NCI-H524 treated with DMSO at 0.1 percent for 48 hours (cell line): ENCODE measurements at regions not wholly inside any gene's neighbourhood (a gene's known extent, or its start where the extent isn't known, plus 50 kb on each side); places are given as distances from the start of the nearest gene placed in this dataset.

ENCODE experiments used
- DNase-seq: peaks from one replicate; lab custom pipeline; 2025; lab: John Stamatoyannopoulos, UW

DNA sequence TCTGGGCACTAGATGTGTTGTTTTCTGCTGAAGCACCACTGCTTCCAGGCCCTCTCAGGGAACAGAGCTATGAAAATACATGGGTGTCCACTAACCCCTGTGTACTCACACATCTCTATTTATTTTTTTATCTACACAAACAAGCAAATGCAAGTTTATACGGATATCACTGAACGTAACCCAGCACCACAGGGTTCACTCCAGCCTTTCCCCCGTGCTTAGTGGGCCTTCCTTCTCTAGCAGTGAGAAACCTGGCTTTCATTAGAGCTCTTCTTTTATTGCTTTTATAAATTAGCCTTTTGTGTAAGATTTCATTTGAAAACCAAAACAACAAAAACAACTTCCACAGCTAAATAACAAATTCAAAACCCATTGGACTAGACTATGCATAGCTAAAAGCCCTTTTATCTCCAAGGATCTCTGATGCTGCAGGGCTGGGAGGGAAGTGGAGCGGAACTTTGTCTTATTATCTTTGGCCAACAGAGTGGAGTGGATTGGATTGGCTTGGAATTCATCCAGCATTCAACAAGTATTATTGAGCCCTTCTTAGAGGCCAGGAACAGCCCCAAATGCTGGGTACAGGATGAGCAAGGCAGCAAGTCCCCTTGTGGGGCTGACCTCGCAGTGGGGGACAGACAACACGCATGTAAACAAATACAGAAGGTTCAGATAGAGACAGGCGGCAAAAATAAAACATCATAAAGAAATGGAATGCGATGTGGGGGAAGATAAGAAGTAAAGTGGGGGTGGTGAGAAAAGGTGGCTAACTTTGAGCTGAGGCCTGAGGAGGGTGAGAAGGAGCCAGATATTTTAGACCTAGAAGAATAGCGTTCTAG, 371.8 kb upstream of the POU3F1 start:
- DNase-seq: no peak

DNA sequence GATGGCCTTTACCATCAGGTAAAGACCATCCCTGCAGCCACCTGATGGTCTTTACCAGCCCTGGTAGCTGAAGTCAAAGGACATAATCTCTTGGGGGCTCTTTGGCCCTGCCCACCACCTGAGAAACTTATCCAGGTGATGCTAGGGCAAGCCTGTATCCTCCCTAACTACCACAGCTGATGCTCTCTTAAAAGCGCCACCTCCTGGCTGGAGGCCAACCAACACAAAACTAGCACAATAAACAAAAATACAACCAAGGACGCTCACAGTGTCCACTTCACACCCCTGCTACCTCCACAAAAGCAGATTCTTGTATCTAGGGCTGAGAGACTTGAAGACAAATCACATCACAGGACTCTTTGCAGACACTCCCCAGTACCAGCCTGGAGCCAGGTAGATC, 357.1 kb upstream of the POU3F1 start:
- no peak for DNase-seq

DNA sequence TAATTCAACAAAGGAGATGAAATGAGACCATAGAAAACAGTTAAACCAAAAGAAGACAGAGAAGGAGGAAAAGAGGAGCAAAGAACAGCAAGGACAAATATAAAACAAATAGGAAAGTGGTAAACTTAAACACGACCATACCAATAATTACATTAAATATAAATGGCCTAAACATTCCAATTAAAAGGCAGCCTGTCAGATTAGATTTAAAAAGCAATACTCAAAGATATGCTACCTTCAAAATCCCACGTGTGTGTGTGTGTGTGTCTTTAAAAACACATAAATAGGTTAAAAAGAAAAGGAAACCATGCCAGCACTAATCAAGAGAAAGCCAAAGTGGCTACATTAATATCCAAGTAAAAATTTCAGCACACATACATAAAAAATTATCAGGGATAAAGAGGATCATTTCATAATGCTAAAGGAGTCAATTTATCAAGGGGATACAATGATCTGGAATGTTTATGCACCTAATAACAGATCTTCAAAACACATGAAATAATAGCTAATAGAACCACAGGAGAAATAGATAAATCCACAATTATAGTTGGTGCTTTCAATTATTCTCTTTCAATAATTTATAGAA, 355.7 kb upstream of the POU3F1 start:
- DNase-seq: no peak

DNA sequence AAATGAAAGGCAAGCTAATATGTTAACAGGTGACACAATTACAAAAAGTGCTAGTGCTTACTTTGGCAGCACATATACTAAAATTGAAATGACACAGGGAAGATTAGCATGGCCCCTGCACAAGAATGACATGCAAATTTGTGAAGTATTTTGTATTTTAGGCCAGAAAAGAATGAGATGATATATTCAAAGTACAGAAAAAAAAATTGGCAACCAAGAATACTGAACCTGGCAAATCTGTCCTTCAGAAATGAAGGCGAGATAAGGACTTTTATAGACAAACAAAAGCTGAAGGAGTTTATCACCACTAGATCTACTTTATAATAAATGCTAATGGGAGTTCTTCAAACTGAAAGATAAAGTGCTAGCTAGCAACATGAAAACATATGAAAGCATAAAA, 350.0 kb upstream of the POU3F1 start:
- DNase-seq: no peak

DNA sequence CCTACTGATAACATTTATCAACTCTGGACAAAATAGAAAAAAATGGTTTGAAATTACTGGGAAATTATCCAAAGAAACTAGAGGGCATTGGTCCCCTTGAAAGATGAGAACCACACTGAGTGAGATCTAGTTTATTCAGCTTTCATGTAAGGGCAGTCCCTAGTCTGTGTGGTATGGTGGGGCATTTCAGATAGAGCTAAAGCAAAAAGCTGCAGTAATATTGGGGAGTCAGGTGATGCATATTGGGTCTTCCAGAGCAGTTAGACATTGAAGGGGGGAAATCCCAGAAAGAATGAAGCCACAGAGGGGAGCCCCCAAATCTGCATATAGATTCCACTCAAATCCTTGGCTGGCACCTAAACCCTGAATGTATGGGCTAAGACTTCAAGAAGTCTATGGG, 347.7 kb upstream of the POU3F1 start:
- no peak for DNase-seq

DNA sequence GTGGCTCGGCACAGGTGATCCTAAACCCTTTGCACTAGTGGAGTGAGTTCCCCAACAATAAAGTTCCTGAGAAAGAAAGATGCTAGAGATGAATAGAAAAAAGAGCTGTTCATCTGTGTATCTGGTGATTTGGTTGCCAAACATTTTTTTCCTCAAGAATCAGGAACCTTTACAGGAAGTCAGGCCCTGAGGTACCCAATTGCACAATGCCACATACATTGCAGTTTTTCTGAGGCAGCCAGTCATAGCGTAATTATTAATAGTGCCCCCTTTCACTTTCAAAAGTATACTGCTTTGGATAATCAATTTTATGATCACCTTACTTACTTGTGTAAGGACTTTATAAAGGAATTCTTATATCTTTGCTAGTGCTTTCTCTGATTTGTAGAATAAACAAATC, 346.3 kb upstream of the POU3F1 start:
- no peak for DNase-seq

DNA sequence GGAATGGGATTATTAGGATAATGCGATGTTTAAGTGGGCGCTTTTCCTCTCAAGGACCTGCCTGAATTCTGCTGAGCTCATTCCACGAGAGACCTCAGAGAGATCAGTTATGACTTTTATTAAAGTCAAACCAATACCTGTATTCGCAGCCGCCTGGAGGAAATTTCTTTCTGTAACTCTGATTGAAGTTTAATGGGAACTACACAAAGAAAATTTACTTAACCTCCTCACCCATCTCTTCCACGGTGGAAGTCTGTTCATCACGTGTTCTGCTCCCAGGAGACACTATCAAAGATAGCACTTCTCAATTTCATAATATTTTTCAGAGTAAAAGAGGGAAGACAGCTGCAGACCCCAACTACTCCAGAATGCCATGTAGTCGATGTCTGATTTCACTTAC, 334.7 kb upstream of the POU3F1 start:
- DNase-seq: no peak

DNA sequence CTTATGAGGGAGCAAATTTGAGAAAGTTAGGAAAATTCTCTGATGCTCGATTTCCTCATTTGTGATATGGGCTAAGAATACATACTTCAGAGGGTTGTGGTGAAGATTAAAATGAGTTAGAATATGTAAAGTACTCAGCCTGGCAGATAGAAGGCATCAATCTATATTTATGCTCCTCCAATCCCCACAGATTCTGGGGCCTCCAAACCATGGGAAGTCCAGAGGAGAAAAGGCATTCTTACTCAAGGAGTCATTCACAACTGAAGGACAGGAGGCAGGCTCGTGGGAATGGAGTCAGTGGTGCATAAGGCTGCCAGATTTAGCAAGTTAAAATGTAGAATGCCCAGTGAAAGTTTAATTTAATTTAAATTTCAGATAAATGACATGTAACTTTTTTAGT, 330.0 kb upstream of the POU3F1 start:
- DNase-seq: no peak

DNA sequence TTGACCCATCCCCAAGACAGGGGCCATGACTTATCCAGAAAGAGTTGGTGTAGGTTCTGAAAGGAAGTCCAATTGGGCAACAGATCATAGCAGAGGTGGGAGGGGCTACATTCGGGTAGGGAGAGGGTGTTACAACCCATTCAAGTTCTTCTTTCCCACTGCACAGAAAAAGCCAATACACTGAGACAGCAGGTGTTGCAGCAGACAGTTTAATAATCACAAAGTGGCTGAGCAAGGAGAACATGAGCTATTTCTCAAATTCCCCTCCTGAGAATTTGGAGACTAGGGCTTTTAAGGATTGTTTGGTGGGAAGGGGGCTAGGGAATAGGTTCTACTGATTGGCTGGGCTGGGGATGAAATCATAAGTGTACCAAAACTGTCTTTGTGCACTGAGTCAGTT, 328.4 kb upstream of the POU3F1 start:
- DNase-seq: no peak

DNA sequence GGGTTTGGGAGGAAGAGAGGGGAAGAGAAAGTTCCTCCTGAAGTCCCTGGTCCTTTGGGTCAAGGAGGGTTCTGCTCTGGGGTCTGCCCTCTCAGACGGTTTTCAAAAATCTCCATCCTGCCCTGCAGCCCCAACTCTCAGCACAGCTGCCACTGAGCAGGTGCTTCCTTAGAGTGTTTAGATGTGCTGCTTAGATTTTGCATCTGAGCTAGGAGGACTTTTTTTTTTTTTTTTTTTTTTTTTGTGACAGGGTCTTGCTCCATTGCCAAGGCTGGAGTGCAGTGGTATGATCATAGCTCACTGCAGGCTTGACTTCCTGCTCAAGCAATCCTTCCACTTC, 324.9 kb upstream of the POU3F1 start:
- DNase-seq: no peak

DNA sequence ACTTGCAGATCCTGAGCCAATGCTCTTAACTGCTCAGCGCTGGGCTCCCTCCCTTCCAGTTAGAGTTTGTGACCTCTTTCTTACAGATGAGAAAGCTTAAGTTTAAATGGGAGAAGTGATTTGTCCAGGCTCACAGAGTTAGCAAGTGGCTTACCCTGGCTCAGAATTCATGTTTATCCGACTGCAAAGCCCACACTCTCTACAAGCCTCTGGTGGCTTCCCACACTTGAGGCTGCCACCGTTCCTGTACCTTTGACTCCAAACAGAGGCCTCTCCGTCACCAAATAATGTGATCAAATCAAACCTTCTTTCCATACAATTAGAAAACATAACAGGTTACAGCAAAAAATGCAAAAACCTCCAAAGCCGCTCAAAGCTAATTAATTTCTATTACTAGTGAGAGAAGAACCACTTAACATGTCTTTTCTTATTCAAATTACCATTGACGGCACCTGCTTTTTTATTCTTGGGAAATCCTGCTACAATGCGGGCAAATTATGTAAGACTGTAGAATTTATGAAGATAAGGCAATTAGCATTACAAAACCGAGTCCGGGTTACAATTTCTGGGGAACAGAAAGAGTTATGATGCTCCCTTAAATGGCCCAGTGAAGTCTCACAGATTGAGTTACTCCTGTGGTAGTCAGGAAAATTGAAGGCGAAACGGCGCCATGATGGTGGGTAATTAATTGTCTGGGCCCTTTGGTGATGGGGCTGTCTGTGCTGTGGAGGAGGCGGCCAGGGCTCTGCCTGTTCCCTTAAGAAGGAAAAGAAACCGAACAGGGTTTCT, 324.3 kb upstream of the POU3F1 start:
- DNase-seq: no peak

DNA sequence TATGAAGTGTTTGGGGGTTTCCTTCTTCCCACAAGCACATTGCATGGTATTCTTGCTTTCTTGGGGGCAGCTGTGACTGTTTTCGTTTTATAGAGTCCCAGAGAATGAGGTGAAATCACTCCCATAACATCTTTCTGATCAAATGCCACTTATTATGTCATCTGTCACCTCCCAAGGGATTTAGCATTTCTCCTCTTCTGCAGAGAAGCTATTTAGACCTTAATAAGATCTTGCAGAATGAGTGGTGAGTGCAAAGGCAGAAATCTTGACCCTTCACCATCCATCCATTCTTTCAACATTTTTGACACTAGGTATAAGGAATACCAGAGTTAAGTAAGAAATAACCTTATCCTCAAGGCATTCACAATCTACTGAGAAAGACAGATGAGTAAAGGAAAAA, 318.6 kb upstream of the POU3F1 start:
- no peak for DNase-seq

DNA sequence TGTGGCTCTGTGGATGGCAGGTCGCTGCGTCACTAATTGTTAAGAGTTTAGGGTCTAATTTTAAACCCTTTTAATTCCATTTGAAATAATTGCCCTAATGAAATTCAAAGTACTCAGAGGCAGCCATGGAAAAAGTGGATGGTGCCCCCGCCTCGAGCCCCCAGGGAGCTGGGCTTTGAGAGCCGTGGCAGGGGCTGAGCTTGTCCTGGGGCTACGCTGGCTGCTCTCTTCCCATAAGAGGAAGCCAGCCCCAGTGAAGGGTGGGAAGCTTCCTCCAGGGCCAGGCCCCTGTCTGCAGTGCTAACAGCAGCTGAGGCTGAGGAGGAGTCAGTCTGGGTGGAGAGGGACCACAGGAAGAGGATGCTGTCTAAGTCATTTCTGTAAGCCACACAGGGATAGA, 315.0 kb upstream of the POU3F1 start:
- no peak for DNase-seq

DNA sequence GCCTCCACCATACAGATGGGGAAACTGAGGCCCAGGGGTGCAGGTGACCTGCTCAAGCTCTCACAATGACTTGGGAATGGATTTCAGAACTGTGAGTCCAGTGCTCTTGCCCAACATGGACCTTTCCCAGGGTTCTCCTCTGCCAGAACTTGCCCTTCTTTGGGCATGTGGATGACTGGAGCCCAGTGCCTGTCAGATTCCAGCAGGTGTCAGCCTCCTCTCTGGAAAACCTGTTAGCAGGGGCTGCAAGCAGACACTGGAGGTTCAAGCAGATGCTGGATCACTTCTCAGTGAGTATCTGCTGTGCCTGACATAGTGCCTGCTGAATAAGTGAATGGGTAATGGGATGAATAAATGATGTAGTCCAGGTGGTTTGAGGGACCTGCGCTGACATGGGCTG, 314.2 kb upstream of the POU3F1 start:
- DNase-seq: no peak

DNA sequence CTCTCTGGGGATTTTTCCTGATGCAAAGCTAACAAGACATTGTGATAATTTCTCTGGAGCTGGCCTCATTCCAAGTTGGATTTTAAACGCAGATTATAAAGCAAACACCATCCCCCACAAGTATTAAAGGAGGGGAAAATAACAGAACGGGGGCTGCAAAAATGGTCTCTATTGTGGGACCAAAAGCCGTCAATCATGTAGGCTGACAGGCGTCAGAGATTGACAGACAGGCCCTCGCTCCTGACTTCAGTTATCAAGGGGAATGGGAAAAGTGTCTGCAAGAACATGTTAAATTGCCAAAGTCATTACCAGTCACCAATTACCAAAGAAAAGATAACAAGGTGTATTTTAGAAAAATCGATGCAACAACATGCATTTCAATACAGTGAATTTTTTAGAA, 307.4 kb upstream of the POU3F1 start:
- DNase-seq: no peak

DNA sequence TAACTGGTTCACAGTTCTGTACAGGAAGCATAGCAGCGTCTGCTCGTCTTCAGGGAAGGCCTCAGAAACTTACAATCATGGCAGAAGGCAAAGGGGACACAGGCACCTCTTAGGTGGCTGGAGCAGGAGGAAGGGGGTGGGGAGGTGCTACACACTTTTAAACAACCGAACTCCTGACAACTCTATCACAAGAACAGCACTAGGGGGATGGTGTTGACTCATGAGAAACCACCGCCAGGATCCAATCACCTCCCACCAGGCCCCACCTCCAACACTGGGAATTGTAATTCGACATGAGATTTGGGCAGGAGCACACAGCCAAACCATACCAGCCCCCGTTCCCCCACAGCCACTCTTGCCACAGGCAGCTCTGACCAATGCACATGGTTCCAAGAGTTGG, 306.3 kb upstream of the POU3F1 start:
- no peak for DNase-seq

DNA sequence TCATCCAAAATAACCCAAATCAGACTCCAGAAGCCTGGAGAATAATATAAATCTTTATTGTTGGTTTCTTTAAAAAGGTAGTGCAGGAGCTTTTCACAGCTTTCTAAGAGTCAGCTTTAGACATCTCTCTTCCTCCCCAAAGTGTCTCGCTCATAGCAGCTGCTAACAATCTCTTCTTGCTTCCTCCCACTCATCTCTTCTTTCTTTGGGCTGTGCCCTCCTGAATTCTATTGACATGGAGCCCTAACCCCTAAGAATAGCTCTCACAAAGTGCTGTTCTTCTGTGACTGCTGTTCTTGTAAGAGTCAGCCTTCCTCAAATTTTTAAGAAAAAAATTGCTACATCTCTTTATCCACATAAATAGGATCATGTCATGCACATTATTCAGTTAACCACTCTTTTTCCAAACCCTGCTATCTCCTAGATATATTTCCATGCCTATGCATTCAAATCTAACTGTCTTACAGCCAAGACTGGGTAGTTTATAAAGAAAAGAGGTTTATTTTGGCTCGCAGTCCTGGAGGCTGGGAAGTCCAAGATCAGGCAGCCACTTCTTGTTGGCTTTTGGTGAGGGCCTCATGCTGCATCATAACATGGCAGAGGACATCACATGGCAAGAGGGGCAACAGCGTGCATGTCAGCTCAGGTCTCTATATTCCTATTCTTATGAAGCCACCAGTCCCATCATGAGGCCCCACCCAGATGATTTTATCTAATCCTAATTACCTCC, 301.0 kb upstream of the POU3F1 start:
- no peak for DNase-seq

DNA sequence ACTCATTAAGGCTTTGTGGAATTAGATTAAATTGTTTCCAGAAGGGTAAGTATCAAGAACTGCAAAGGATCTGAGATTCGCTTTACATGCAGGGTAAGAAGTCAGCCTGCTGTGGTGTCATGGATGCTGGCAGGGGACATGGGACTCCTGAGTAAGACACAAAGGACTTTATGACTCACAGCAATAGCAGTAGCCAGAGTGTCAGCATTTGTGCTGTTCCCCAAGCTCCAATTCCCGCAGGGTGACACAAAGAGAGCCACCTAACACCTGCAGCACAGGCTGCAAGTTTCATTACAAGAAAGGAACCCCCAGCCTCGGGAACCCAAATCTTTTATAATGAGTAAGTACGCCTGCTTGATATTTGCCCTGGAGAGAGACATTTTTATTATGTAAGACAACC, 298.1 kb upstream of the POU3F1 start:
- DNase-seq: no peak

DNA sequence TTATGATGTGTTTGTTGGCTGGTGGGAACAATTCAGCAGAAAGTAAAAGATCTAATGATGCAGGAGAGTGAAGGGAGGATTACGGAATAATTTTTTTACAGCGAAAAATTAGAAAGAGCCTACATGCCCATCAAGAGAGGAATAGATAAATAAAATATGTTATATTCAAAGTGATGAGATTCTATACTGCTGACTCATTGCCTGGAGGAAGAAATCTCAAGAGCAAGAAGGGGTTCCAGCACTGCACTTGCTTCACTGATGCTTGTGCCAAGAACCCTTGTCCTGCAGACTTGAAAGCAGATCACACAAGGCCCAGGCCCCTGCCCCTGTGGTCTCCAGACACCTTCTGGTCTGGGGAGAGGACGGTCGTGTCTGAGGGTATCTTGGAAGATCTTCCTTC, 295.1 kb upstream of the POU3F1 start:
- no peak for DNase-seq

DNA sequence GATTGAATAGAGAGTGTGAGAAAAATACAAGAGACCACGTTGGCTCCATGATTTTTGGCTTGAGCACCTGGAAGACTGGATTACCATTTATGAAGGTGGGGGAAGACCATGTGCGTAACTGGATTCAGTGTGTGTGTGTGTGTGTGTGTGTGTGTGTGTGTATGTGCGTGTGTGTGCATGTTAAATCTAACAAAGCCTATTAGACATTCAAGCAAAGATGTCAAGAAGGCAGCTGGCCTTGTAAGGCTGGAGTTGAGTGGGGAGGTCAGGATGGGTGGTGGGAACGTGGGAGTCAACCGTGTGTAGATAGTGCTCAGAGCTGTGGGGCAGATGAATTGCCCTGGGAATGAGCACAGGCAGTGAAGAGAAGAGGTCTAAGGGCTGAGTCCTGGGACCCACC, 293.8 kb upstream of the POU3F1 start:
- DNase-seq: no peak

DNA sequence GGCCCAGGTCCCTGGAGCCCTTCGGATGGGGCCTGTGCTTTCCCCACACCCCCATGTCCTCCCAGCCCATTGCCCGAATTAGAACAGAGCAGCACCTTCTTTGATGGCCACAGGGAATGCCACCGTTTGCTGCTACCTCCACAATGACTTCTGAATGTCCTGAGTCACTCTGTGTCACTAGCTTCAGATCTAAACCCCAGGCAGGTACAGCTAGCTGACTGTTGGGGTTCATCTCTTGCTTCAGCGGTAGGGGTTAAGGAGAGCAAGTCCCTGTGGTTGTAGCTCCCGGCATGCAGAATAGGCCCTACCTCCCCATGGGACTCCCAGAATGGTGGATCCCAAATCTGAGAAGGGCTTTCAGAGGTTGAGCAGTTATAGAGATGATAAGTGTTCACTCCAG, 291.1 kb upstream of the POU3F1 start:
- no peak for DNase-seq

DNA sequence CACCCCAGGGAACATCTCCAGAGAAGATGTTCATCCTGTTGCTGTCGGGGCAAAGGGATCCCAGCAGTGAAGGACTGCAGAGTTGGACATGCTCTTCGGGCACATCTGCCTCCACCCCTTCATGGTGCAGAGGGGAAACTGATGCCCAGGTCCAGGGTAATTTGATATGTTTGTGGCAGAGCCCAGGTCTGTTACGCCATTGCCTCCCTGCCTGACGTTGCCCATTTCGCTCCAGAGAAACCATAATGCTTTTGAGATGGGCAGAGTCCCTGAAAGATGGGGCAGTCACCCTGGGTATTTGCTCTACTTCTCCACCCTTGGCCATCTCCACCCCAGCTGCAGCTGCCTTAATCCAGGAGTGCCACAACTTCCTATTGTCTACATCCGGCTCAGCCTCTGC, 290.4 kb upstream of the POU3F1 start:
- no peak for DNase-seq
